VCaP (cell line): ENCODE measurements at regions not wholly inside any gene's neighbourhood (a gene's known extent, or its start where the extent isn't known, plus 50 kb on each side); places are given as distances from the start of the nearest gene placed in this dataset.

Experiments
- H3K27ac ChIP-seq: fragments of 450-650 bp; 2 replicates; pipeline ENCODE4 v1.5.1; 2017
- TF ChIP-seq, protein P1 (sequence below): fragments of 450-650 bp; conservative IDR thresholded peaks from 2 replicates; pipeline ENCODE4 v1.5.1; 2017; ENCODE audit warnings: mild to moderate bottlenecking, moderate library complexity

GRCh38 chr10:47247148-47248059 is 52.6 kb upstream of the GDF10 start:
- TF ChIP-seq, protein P1, sequence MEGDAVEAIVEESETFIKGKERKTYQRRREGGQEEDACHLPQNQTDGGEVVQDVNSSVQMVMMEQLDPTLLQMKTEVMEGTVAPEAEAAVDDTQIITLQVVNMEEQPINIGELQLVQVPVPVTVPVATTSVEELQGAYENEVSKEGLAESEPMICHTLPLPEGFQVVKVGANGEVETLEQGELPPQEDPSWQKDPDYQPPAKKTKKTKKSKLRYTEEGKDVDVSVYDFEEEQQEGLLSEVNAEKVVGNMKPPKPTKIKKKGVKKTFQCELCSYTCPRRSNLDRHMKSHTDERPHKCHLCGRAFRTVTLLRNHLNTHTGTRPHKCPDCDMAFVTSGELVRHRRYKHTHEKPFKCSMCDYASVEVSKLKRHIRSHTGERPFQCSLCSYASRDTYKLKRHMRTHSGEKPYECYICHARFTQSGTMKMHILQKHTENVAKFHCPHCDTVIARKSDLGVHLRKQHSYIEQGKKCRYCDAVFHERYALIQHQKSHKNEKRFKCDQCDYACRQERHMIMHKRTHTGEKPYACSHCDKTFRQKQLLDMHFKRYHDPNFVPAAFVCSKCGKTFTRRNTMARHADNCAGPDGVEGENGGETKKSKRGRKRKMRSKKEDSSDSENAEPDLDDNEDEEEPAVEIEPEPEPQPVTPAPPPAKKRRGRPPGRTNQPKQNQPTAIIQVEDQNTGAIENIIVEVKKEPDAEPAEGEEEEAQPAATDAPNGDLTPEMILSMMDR, result no peak
- H3K27ac ChIP-seq, result no peak overlapping the region

DNA sequence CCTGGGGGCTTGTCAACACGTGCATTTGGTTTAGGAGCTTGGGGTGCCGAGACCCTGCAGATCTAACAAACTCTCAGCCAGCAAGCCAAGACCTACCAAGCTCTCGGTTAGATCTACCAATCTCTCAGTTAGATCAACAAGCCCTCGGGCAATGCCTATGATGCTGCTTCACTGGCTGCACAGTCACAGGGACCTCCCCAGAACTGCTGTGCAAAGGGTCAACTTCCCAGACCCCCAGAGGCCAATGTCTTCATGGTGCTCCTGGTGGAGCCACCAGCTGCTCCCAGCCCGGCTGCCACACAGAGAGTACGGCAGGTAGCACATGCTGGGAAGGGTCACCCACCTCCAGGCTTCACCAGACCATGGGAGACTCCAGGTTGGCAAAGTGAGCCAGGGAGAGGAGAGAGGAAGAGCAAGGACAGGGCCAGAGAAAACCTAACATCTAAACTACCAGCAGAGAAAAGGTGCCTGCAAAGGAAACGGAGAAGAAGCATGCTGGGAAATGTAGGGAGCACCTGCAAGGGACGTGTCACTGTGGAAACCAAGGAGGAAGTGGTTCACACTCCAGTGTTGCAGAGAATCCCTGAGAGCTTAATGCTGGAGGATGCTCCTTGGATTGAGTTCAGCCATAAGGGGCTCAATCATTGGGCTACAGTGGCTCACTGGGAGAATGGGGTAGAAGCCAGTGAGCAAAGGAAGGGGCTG is 51.5 kb upstream of the GDF10 start:
- H3K27ac ChIP-seq, result no peak overlapping the region
- TF ChIP-seq, protein P1, result no peak

DNA sequence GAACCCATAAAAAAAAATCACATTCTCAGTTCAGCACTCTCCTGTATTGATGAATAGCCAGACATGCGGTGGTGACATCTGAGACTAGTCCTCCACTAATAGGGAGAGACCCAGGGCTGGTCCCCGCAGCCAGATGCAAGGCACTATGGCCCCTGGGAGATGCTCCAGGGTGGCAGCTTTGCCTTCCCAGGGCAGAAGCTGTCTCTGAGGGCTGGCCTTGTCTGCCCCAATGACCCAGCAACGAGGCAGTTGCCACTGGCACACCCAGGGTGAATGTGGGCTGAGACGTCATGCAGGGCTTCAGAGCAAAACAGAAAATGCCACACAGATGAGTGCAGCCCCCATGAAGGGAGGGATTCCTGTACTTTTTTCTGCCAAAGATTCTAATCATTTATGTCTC is 50.1 kb upstream of the GDF10 start:
- TF ChIP-seq, protein P1, result no peak
- H3K27ac ChIP-seq, result no peak overlapping the region
